NCI-H226 (cell line): ENCODE measurements at regions not wholly inside any gene's neighbourhood (a gene's known extent, or its start where the extent isn't known, plus 50 kb on each side); places are given as distances from the start of the nearest gene placed in this dataset.
A peak's percentile ranks its signal among the peaks of the same experiment; 100 is the strongest.
"Not testable (repeated sequence)": the region's sequence is repeated elsewhere in the genome, so short reads cannot be mapped to it uniquely, and the experiment has no call there.

Source experiments
- DNase-seq: peaks from one replicate; pipeline ENCODE4 v3.0.0-alpha.2; 2015

GRCh38 chr10:91745090-91745831, 53.0 kb upstream of the TNKS2 start:
- DNase-seq = peak; percentile 12

GRCh38 chr10:91743465-91743864, 54.8 kb upstream of the TNKS2 start:
- DNase-seq = no peak

DNA sequence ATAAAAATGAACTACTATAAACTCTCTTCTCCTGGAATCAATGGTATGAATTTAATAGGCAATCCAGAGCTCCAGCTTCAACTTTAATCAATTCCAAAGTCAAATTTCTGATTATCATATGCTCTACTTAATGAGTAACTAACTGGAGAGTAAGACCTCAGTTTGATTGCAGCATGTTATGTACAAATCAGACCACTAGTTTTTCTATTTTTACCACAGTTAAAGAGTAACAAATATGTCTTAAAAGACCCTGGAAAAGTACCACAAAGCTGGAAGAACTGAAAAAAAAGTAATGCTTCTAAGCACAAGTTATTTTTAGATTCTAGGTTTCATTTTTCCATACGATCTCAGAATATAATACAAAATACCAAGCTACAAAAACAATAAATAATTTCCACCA, 56.0 kb upstream of the TNKS2 start:
- no peak for DNase-seq

DNA sequence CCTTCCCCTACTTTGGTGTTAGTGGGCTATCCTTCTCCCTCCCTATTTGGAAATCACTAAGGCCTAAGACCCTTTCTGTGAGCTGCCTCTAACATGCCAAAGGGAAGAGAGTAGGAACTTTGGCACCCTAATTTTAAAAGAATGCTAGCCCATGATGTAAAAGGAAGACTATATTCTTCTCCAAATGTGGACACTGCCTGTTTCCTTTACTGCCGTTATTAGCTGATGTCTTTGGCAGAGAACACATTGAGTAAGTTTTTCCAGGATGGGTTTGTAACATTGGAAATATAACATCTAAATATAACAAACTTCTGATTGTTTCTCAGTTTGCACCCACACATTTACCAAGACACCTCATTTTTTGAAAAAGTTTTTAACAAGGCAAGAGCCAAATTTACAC, 56.9 kb upstream of the TNKS2 start:
- DNase-seq = no peak

DNA sequence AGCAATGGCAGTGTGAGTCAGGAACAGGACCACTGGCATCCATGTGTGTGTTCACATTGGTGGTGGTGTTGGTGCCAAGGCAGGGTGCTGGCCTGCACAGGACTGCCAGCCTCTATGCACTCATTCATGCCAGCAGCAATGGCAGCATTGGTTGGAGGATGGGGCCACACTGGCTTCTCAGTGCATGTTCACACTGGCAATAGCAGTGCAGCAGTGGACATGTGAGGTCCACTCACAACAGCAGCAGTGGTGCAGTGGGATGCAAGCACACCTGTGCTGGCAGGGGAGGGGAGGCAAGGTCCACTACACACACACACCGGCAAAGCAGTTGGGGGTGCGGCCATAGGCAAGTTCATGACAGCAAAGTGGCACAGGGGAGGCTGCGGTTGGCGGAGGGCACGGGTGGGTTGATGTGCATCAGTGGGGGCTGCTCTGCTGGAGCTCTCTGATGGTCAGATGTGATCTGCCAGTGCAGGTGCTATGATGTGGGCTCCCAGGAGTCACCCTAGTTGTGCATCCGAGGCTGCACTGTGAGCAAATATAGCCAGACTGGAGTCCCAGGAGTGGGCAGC, 57.8 kb upstream of the TNKS2 start:
- DNase-seq = no peak

GRCh38 chr10:91732265-91732664, 66.0 kb upstream of the TNKS2 start:
- DNase-seq = not testable (repeated sequence)

- DNase-seq = not testable (repeated sequence)
Observed at GRCh38 chr10:91729339-91729738, 68.9 kb upstream of the TNKS2 start.

GRCh38 chr10:91726355-91726754, 71.9 kb upstream of the TNKS2 start:
- no peak for DNase-seq

- no peak for DNase-seq
Observed at GRCh38 chr10:91724933-91725332, 73.3 kb upstream of the TNKS2 start.

GRCh38 chr10:91713461-91714072, 80.7 kb upstream of the PPP1R3C start:
- DNase-seq = no peak

DNA sequence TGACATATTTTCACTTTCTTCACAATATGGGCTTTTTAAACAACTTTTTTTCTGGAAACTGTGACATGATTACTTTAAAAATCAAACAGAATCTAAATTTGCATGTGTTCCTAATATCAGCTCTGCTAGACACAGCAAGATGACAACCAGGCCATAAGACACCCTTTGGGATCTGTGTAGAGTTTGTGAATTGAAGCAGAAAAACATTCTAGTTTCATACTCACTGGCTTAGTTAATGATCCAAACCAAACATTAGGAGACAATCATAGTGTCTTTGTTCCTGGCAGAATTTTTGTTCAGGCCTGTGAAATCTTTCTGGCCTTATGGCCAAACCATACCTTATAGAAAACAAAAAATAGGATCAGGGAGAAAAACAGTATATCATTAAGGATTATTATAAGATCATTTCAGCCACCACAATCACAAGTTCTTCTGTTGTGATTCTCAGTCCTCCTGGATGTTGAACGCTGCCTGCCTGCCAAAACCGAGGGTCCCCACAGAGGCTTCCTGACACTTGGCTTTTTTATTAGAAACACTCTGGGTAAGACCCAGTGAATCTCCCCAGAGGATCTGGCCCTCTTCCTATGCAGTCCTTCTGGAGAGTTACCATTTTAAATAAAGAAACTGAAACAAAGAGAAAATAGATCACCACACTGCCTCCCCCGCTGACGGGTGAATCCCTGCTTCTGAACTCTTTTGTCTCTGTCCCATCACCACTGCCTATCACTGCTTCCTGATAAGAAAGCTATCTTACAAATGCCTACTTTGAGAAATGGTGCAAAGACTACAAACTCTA, 79.2 kb upstream of the PPP1R3C start:
- no peak for DNase-seq

DNA sequence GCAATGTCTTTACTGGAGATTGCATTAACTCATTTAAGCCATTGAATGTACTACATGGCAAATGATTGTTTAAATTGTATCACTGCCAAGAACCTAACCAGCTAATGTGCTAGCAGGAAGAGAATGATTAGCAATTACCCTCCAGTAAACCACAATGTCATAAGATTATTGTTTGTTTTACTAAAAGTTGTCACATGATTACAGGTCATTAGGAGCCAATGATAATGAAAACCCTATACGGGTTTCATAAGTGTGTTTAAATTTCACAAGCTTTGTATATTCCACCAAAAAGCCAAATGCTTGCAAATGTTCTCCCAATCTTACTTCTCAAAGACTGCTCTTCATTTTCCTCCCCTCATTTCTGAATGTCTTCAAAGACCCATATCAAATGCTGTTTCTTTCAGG, 76.5 kb upstream of the PPP1R3C start:
- no peak for DNase-seq

GRCh38 chr10:91708174-91708861, 75.4 kb upstream of the PPP1R3C start:
- DNase-seq = no peak

- no peak for DNase-seq
Observed at GRCh38 chr10:91707236-91707635, 74.4 kb upstream of the PPP1R3C start.

DNA sequence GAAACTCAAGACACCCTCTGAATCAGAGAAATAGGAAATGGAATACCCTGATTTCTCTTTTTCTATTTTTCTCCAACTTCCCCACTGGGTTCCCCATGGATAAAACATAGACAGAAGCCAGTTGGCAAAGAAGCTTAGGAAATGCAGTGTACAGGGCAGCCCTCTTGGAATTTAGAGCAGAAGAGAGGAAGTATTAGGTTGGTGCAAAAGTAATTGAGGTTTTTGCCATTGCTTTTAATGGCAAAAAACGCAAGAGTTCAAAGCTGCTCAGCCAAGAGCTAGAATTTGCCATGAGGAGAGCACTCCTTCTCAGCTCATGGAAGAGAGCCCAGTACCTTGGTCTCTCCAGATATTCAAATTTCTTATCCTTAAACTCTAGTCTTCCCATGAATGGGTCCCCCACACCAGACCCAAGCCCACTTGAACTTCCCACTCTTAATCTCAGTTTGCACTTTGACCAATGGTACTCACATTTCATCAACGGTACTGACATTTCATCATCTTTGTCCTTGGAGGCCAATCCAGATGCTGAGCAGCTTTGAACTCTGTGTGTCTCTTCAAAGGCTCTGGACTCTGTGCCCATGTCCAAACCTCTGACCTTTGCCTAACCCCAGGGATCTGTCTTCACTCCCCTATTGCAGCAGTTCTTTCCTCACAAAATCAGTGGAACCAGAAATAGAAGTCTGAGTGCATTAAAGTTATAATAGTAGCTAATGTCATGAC, 73.2 kb upstream of the PPP1R3C start:
- no peak for DNase-seq

DNA sequence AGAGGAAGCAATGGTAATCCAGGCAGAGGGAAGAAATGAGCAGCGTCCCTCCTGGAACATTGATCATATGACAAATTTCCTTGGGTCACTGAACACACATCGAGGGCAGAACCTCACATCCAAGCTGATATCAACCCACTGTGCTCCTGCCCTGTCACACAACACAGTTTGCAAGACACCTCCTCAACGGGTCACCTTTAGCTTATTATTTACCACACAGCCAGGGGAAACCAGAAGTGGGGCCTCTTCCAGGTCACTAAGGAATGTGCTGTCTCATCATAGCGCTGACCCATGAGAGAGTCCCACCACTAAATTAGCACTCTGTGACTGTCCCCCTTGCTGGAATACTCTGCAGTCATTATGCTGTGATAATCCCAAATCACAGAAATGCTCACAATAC, 69.7 kb upstream of the PPP1R3C start:
- no peak for DNase-seq

DNA sequence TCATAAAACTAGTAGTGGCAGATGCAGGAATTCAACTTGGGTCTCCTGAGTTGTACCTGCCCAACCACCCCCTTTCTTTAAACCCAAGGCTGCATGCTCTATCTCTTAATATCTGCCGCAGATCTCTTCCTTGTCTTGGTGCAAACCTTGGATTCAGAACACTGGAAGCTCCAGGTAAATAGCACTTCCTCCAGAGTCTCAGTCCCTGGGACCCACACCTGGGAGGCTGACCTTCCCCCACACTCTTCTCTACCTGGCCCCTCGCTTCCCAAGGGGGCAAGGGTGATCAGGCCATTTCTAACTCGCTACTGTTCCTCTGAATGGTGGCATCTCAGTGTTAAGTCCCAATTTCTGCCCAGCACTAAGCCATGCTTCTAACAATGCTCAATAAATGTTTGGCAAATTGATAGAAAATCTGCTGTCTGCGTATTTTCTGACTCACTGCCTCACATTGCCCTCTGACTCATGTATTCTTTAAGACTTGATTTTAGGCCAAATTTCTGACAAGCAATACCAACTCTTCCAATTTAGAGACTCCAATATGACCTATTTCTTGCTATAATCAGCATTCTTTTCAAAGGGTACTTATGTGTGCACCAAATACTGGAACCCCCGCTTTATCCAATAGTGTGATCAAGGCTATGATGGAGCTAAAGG, 68.0 kb upstream of the PPP1R3C start:
- peak; percentile 24 for DNase-seq

GRCh38 chr10:91700273-91700672, 67.4 kb upstream of the PPP1R3C start:
- DNase-seq = peak; percentile 65

- DNase-seq = no peak
Observed at GRCh38 chr10:91698258-91698657, 65.4 kb upstream of the PPP1R3C start.

DNA sequence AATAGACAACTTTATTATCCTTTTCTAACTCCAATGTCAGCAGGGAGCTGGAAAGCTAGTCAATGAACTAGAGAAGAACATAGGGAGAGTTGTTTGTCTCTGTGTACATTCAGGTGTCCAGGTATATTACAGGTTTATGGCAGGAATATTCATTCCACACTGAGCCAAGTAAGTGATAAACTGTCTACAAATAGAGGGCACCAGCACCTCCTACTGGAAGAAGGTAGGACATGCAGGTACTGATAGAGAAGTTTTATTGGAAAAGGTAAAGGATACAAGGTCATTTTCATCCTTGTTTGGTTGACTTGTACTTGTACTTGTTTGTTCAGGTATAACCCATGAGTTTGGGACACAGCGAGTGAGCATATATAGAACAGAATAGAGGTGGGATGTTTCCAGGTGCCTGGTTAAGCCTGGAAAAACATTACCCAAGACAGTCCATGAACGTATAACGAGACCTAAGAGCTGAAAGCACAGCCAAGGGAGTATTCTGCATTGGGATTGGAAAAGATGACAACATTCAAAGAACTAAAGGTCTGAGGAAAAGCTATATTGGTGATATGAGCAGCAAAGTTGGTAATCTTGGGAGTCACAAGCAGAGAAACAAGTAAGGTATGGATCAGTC, 61.4 kb upstream of the PPP1R3C start:
- DNase-seq = no peak

DNA sequence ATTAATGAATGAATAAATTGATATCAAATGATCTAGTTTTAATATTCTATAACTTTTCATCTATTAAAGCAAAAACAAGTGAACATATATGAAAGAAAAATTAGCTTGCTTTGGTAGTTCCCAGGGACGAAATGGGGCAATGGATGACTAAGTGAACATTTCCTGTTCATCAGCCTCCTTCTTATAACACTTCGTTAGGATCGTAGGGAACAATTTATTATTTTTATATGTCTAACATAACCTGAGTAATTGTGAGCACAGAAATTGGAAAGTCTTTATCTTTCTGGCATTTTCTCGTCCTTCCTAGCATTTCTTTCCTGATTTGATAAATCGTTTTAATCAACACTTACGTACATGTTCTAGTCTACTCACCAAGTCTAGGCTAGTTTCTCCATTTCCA, 59.1 kb upstream of the PPP1R3C start:
- no peak for DNase-seq
